ENCODE measurements at regions not wholly inside any gene's neighbourhood (a gene's known extent, or its start where the extent isn't known, plus 50 kb on each side); places are given as distances from the start of the nearest gene placed in this dataset.

DNA sequence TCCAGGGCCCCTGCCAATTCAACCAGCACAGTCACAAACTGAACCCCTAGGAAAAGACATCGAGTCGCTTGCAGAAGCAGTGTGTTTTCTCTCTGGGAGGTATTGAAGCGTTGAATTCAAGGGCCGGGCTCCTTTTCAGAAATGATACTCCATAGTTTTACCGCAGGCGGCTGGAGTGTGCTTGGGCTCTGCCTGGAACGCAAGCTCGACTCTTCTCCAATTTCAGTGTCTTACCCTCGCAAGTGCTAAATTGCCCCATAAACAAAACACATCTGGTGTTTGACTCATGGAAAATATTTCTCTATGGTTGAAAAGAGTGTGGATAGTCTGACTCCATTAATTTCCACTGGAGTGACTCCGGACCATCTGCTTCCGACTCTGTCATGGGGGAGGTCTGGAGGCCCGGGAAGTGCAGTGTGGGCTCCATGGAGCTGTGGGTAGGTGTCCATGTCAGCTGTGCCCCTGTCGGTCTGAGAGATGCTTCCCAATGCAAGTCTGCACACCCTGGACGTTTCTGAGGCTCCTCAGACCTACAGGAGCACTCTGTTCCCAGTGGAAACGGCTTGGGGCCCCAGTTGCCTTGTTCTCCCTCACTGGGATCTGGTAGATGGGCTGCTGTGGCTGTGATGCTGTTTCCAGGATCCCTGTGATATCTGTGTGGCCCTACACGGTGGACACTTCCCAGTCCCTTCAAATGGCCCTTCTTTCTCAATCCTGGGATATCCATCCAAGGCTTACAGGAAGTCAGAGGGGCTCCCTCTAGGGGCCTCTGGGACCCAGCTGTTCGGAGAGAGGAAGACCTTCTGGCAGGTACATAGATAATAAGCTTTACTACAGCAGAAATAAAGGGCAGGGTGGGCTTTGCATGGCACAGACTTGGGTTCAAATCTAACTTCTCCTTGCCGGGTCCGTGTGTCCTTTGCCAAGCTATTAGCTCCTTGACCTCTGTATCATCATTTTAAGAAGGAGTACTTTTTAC, 119.8 kb upstream of the CDH13 start (continued):
- TF ChIP-seq, protein P1, sequence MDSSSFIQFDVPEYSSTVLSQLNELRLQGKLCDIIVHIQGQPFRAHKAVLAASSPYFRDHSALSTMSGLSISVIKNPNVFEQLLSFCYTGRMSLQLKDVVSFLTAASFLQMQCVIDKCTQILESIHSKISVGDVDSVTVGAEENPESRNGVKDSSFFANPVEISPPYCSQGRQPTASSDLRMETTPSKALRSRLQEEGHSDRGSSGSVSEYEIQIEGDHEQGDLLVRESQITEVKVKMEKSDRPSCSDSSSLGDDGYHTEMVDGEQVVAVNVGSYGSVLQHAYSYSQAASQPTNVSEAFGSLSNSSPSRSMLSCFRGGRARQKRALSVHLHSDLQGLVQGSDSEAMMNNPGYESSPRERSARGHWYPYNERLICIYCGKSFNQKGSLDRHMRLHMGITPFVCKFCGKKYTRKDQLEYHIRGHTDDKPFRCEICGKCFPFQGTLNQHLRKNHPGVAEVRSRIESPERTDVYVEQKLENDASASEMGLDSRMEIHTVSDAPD (CRISPR knock-in tag; IDR thresholded peaks at IDR 0.05), result no peak
- TF ChIP-seq BACH1 (tag; IDR thresholded peaks at IDR 0.05), result no peak
- TF ChIP-seq KLF1 (tag; IDR thresholded peaks at IDR 0.05), result no peak
- TF ChIP-seq, protein P2, sequence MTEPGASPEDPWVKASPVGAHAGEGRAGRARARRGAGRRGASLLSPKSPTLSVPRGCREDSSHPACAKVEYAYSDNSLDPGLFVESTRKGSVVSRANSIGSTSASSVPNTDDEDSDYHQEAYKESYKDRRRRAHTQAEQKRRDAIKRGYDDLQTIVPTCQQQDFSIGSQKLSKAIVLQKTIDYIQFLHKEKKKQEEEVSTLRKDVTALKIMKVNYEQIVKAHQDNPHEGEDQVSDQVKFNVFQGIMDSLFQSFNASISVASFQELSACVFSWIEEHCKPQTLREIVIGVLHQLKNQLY (CRISPR knock-in tag; conservative IDR thresholded peaks at IDR 0.05), result no peak
- no peak for TF ChIP-seq U2AF1 (optimal IDR thresholded peaks at IDR 0.05; ENCODE audit: low read depth, low read length)
- TF ChIP-seq RFX5 (IDR thresholded peaks at IDR 0.05; ENCODE audit: low read depth, low read length), result no peak
- no peak for TF ChIP-seq CAMTA2 (CRISPR knock-in tag; conservative IDR thresholded peaks at IDR 0.05)
- TF ChIP-seq POLR2AphosphoS5 (IDR thresholded peaks at IDR 0.05; ENCODE audit: control insufficient read depth, insufficient read depth, low read depth, low read length), result no peak
- no peak for TF ChIP-seq TEAD4 (IDR thresholded peaks at IDR 0.05; ENCODE audit: low read length)
- no peak for TF ChIP-seq TEAD4 (CRISPR knock-in tag; IDR thresholded peaks at IDR 0.05; ENCODE audit: borderline replicate concordance)

Data from K562 (cell line).